Urinary bladder (tissue), 3 donors: ENCODE measurements at regions not wholly inside any gene's neighbourhood (a gene's known extent, or its start where the extent isn't known, plus 50 kb on each side); places are given as distances from the start of the nearest gene placed in this dataset.

Experiments used
- DNase-seq: peaks from one replicate; pipeline ENCODE4 v3.0.0-alpha.2; 2015; ENCODE audit errors: extremely low spot score
- H3K27ac ChIP-seq: one replicate; pipeline ENCODE4 v1.5.1; 2013; ENCODE audit warnings: low read depth, mild to moderate bottlenecking, moderate library complexity
- H3K36me3 ChIP-seq: one replicate; pipeline ENCODE4 v1.6.1; 2013; ENCODE audit warnings: mild to moderate bottlenecking, moderate library complexity; ENCODE audit not compliant: insufficient read depth
- H3K4me1 ChIP-seq: one replicate; pipeline ENCODE4 v1.6.1; 2013; ENCODE audit warnings: mild to moderate bottlenecking, moderate library complexity; ENCODE audit not compliant: insufficient read depth
- H3K4me3 ChIP-seq: one replicate; pipeline ENCODE4 v1.5.1; 2013; ENCODE audit warnings: low read depth, low read length
- WGBS: extraction: QIAGEN DNeasy Blood & Tissue Kit; methylation state at CpG from one replicate; pipeline ENCODE4 v1.1.7; 2013; 5-methylcytosine and 5-hydroxymethylcytosine counted together
- donor health status: healthy with polysubstance abuse.
- donor health status: healthy.

DNA sequence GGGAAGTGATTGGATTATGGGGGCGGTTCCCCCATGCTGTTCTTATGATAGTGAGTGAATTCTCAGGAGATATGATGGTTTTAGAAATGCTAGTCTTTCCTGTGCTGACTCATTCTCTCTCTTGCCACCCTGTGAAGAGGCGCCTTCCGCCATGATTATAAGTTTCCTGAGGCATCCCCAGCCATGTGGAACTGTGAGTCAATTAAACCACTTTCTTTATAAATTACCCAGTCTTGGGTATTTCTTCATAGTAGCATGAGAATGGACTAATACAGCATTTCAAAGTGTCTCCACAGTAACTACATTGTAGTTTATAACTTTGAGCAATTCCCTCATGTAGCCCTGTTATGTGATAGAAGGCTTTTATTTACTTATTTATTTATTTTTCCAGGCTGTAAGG is 128.8 kb upstream of the CHRNA7 start:
- DNase-seq: no peak
- Histone ChIP-seq H3K27ac (no peak overlapping the region), H3K36me3 (no peaks in the 10 kb centered on the region), H3K4me3 (no peak overlapping the region), H3K4me1 (no peaks in the 10 kb centered on the region)
- WGBS: 93% methylated on average over 3 of the region's 3 CpGs

DNA sequence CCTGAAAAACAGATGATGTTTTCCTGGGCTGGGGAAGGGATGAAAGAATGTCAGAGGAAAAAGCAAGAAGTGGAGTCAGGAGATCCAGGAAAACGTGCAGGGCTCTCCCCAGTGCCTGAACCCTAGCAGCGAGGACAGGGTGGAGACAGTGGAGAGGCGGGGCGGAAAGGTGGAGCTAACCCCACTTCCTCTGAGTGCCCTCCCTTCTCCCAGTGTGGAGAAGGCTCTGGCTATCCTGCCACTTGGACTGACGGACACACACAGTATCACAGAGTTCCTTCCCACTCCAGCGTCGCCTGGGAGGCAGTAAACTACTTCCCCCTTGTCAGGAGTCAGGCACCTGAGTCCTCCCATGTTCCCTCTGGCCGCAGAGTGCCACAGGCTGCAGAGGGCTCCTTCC is 125.3 kb upstream of the CHRNA7 start:
- 17% methylated on average over 8 of the region's 8 CpGs for WGBS

DNA sequence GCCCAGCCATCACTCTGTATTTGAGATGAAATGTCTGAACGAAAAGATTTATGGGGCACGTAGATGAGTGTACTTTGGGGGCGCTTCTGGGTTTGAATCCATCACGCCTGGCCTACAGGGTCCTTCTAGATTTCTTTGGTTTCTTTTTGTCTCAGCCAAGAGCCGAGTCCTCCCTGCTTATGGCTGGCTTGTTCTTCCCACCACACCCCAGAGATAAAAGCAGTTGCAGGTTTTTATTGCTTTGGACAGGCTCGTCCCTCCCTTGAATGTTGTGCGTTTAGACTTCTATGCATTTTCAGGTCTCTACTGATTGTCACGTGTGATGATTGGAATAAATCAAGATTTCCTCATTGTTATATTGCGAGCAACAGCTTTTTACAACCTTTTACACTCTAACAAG is 104.8 kb upstream of the CHRNA7 start:
- WGBS: 76% methylated on average over 9 of the region's 9 CpGs
- Histone ChIP-seq H3K4me1 (no peaks in the 10 kb centered on the region), H3K36me3 (no peaks in the 10 kb centered on the region), H3K4me3 (no peak overlapping the region), H3K27ac (no peak overlapping the region)
- no peak for DNase-seq

More for the DNA sequence above, 125.3 kb upstream of the CHRNA7 start:
- DNase-seq: no peak
- Histone ChIP-seq H3K4me1 (no peaks in the 10 kb centered on the region), H3K36me3 (no peaks in the 10 kb centered on the region), H3K27ac (no peak overlapping the region), H3K4me3 (no peak overlapping the region)

DNA sequence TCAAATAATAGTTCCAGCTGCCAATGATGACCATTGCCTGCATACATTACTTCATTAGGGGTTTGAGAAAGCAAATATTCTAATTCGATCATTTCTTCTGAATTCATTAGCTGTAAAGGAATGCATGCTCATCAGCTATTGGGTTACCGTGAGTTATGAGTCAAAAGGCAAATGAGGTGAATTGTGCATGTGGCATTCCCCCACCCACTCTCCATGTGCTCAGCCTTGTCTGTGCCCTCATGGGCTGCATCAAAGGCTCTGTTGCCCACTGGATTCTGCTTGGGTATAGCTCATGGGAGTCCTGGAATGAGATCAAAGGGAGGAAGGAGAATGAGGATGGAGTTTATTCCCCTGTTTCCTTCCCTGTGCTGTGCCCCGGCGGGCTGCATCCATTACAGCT is 99.3 kb upstream of the CHRNA7 start:
- DNase-seq: no peak
- Histone ChIP-seq H3K36me3 (no peaks in the 10 kb centered on the region), H3K27ac (no peak overlapping the region), H3K4me1 (no peaks in the 10 kb centered on the region), H3K4me3 (no peak overlapping the region)
- WGBS: 83% methylated on average over 4 of the region's 4 CpGs

DNA sequence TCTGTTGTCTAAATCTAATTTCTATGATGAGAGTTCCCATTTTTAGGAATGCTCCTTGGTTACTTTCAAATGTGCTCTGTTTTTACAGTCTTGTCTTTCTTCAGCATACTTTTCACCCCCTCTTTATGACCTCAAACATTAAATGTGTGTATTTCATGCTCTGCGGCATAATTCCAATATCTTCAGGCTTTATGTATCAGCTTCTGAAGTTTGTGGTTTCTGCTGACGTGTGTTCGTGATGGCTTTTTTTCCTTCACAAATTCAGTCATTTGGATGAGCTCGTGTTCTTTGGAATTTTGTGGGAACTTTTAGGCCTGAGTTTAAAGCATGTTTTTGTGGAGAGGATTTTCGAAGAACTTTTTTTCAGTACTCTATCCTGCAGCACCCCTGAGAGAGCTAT is 97.7 kb upstream of the CHRNA7 start:
- H3K4me3 ChIP-seq: no peak overlapping the region
- DNase-seq: no peak
- H3K4me1 ChIP-seq: no peaks in the 10 kb centered on the region
- no peak overlapping the region for H3K27ac ChIP-seq
- WGBS: 84% methylated on average over 5 of the region's 5 CpGs
- H3K36me3 ChIP-seq: no peaks in the 10 kb centered on the region

DNA sequence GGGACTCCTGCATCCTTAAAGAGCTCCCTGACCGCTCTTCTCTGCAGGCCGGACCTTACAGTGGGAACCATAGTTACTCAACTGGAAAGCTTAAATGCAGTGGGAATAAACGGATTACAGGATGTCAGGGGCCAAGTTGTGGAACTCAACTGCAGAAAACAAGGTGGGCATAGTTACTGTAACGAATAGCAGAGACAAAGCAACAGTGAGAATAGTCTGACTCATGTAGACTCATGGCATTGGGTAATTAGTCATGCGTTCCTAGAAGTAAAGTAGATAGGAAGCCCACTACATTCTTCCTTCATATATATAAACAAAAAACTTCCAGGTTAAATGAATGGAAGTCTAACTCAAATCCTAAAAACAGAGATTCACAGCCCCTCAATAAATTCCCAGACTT is 95.5 kb upstream of the CHRNA7 start:
- no peak overlapping the region for H3K27ac ChIP-seq
- H3K4me1 ChIP-seq: no peaks in the 10 kb centered on the region
- DNase-seq: no peak
- WGBS: 65% methylated on average over 5 of the region's 5 CpGs
- no peaks in the 10 kb centered on the region for H3K36me3 ChIP-seq
- H3K4me3 ChIP-seq: no peak overlapping the region

DNA sequence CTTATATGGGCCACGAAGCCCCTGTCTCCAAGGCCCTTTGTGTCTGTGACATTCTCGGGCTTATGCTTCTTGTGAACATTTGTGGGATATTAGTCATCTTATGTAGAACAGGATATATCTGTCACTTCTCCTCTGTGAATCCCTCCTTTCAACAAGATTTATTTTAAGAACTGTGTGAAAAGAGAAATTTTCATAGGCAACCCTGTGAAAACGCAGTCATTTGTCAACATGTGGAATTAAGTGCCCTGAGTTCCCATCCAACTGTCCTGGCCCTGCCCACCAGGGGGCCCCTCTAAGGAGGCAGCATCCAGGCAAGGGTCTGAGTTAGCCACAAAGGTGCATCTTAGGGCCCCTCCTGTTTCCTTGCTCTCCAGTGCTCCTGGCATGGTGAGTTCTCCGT is 76.8 kb upstream of the CHRNA7 start:
- Histone ChIP-seq H3K27ac (no peak overlapping the region), H3K4me1 (no peaks in the 10 kb centered on the region), H3K4me3 (no peak overlapping the region), H3K36me3 (no peaks in the 10 kb centered on the region)
- WGBS: 56% methylated on average over 4 of the region's 4 CpGs
- DNase-seq: no peak

DNA sequence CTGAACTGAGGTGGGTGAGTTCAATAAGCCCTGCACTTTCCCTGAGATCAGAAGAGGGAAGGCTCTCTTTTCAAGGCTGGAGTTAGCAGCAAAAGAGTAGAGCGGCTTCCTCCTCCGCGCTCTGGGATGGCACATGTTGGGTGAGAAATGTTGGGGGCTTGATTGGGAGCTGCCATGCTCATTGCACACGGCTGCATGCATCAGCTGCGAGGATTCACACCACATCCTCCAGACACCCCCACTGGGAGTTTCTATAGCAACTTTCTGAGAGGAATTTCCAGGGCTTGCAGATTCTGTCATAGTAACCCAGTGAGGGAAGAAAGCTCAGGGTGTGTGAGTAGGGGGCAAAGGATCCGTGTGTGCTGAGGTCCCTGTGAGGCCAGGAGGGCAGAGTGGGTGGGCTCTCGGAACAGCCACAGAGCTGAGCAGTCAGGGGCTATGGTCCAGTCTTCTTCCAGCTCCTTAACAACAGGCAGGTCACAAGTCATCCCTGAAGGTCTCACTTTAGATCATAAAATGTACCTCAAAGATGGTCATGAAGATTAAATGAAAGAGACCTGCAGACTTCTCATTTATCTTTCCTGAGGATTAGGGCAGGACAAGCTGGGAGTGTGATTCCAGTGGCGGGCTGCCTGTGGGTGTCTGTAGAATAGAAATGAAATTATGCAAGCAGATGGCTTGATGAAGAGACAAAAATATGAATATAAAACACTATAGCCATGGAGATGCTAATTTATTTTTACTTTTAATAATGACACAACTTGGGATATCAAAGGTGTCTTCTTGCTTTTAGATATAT is 75.7 kb upstream of the CHRNA7 start:
- no peak for DNase-seq
- WGBS: 71% methylated on average over 8 of the region's 8 CpGs
- H3K4me3 ChIP-seq: no peak overlapping the region
- no peaks in the 10 kb centered on the region for H3K36me3 ChIP-seq
- H3K27ac ChIP-seq: no peak overlapping the region
- no peaks in the 10 kb centered on the region for H3K4me1 ChIP-seq

DNA sequence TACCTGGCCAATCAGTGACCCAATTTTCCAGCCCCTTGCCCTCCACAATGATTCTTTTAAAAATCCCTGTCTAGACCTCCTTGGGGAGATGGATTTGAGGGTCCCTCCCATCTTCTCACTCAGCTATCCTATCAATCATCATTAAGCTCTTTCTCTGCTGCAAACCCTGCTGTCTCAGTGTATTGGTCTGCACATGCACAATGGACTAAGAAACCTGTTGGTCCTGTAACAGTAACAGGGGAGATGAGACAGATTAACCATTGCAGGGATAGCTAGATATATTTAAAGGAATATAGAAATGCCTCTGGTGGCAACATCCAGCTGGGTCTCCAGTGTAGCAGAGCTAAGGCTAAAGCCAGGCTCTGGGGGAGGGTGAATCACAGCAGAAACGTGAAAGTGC is 74.6 kb upstream of the CHRNA7 start:
- no peaks in the 10 kb centered on the region for H3K36me3 ChIP-seq
- 28% methylated on average over 1 of the region's 1 CpG for WGBS
- no peak overlapping the region for H3K4me3 ChIP-seq
- DNase-seq: no peak
- H3K4me1 ChIP-seq: no peaks in the 10 kb centered on the region
- no peak overlapping the region for H3K27ac ChIP-seq

DNA sequence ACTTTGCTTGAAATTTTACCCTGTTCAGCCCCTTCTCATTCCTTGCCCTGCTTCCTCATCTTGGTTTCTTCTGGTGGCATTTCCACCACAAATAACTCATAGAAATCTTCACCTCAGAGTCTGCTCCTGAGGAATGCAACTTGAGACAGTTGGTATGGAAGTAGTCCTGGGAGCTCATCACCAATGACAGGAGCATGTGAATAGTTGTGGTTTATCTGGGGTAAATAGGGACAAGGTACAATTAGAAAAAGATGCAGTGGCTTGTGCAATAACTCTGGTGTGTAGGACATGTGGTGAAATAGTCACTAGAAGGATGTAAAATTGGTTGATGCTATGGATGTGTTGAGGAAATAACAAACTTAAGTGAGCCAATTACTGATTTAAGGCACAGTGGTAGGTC is 72.7 kb upstream of the CHRNA7 start:
- H3K4me1 ChIP-seq: no peaks in the 10 kb centered on the region
- H3K36me3 ChIP-seq: no peaks in the 10 kb centered on the region
- no peak for DNase-seq
- H3K4me3 ChIP-seq: no peak overlapping the region
- no peak overlapping the region for H3K27ac ChIP-seq

DNA sequence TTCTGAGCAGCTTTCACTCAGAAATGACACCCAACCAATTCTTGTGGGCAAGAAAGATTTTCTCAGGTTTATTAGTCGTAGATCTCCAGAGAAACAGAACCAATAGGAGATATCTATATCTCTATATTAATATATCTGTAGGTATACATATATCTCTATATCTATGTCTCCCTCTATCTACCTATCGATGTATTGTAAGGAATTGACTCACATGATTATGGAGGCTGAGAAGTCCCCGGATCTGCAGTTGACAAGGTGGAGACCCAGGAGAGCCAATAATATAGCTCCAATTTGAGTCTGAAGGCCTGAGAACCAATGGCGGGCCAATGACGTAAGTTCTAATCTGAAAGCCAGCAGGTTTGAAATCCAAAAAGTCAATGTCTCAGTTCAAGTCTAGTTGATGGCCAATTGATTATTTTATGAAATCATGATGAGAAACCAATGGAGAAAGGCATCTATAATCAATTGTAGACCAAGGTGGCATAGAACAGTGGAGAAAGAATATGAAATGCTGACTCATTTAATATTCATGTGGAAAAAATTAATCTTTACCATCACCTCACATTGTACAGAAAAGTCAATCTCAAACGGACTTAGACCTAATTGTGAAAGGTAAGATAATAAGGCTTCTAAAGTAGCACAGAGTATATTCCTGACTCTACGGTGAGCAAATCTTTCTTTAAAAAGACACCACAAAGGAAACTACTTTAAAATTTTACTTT is 65.6 kb upstream of the CHRNA7 start:
- no peaks in the 10 kb centered on the region for H3K4me1 ChIP-seq
- DNase-seq: no peak
- no peaks in the 10 kb centered on the region for H3K36me3 ChIP-seq
- no peak overlapping the region for H3K27ac ChIP-seq
- no peak overlapping the region for H3K4me3 ChIP-seq
- 90% methylated on average over 7 of the region's 7 CpGs for WGBS

DNA sequence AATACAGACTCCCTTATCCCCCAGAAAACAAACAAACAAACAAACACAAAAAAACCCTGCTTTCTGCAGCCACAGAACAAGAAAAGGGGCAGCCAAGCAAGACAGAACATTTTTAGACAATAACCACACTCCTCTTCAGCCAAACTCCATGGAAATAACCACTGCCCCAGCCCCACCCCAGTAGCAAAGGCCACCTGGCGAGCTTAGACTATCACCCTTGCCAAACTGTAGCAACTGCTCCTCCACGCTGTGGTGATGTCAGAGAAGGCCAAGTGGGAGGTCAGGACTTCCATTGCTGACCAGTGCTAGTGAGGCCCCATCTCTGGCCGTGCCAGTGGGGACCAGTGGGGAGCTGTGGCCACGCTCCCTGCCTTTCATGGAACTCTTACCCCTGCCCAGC is 60.3 kb upstream of the CHRNA7 start:
- H3K36me3 ChIP-seq: no peaks in the 10 kb centered on the region
- no peak overlapping the region for H3K4me3 ChIP-seq
- H3K4me1 ChIP-seq: no peaks in the 10 kb centered on the region
- DNase-seq: no peak
- 64% methylated on average over 4 of the region's 4 CpGs for WGBS
- H3K27ac ChIP-seq: no peak overlapping the region

DNA sequence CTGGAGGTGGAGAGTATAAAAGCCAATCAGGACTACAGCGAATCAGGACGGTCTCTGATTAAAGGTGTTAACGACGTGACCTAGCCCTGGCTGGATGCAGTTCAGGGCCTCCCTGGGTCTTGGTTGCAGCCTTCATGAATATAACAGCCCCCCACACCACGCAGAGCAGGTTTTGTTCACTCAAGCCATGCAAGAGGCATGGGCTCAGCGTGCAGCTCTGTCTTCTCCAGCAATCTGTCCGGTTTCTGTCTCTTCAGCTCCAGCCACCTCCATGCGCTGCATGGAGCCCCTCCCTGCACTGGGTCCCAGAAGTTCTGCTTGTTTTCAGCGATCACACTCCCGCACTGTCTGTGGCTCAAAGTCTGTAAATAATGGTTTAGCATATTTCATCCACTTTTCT is 57.1 kb upstream of the CHRNA7 start:
- H3K4me3 ChIP-seq: no peak overlapping the region
- DNase-seq: no peak
- H3K36me3 ChIP-seq: no peaks in the 10 kb centered on the region
- 71% methylated on average over 10 of the region's 10 CpGs for WGBS
- H3K4me1 ChIP-seq: no peaks in the 10 kb centered on the region
- no peak overlapping the region for H3K27ac ChIP-seq

DNA sequence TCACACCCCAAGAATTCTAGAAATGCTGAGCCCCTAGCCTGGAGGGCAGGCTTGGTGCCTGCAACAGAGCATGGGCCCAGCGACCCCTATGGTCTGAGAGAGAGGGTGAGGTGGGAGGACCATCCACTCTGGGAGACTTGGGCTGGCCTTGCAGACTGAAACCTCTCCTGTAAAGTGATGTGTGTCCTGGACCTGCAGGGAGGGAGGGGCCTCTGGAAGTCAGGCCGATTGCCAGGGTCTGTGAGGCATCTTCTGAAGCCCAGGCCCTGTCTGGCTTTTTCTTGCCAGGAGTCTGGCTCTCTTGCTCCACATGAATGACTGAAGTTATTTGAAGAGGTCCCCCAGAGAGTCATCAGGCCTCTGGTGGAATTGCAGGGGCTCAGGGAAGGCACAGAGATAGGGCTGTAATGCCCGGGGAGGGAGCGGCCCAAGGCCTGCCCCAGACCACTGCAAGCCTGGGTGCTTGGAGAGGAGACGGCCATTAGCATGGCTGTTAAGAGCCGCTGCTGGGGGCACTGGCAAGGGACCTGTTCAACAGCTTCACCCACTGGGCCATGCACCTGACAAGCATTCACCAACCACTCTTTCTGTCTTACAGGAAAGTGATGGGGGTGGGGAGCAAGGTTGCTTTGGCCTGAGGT is 56.0 kb upstream of the CHRNA7 start:
- H3K4me3 ChIP-seq: no peak overlapping the region
- H3K36me3 ChIP-seq: no peaks in the 10 kb centered on the region
- WGBS: 51% methylated on average over 6 of the region's 6 CpGs
- no peak for DNase-seq
- no peak overlapping the region for H3K27ac ChIP-seq
- no peaks in the 10 kb centered on the region for H3K4me1 ChIP-seq
